GM12891 (cell line): ENCODE measurements at regions not wholly inside any gene's neighbourhood (a gene's known extent, or its start where the extent isn't known, plus 50 kb on each side); places are given as distances from the start of the nearest gene placed in this dataset.

Experiments
- POLR2A ChIP-seq: IDR thresholded peaks from 2 replicates; pipeline ENCODE4 v1.6.1; 2011; ENCODE audit warnings: low read depth, low read length, control low read depth
- TAF1 ChIP-seq: IDR thresholded peaks from 2 replicates; pipeline ENCODE4 v1.6.1; 2011; ENCODE audit warnings: low read depth, low read length, control low read depth

GRCh38 chr2:20126469-20126868, 75.0 kb upstream of the LAPTM4A start:
- no peak for TF ChIP-seq TAF1
- TF ChIP-seq POLR2A, result no peak
